Mesenchymal stem cell (in vitro differentiated cells and primary cell): ENCODE measurements at regions not wholly inside any gene's neighbourhood (a gene's known extent, or its start where the extent isn't known, plus 50 kb on each side); places are given as distances from the start of the nearest gene placed in this dataset.

Source experiments
- DNase-seq: peaks from one replicate; pipeline ENCODE4 v3.0.0-alpha.2; 2013
- H2AFZ ChIP-seq: one replicate; pipeline ENCODE4 v1.6.1; 2013; ENCODE audit warnings: low read depth, mild to moderate bottlenecking, control low read depth, inconsistent platforms, low read length, moderate library complexity
- H2AK5ac ChIP-seq: 2 replicates; pipeline ENCODE4 v1.6.1; 2013; ENCODE audit warnings: low read length, moderate library complexity, mild to moderate bottlenecking, inconsistent platforms; ENCODE audit not compliant: severe bottlenecking
- H2BK120ac ChIP-seq: one replicate; pipeline ENCODE4 v1.6.1; 2013; ENCODE audit warnings: low read depth, mild to moderate bottlenecking, inconsistent platforms, low read length, moderate library complexity
- H2BK12ac ChIP-seq, 2 experiments: one replicate each; pipeline ENCODE4 v1.6.1; 2013; ENCODE audit warnings: inconsistent platforms in 2 of 2, low read length in 2 of 2, mild to moderate bottlenecking in 2 of 2, moderate library complexity in 2 of 2, control low read depth in 1 of 2
- H2BK15ac ChIP-seq: one replicate; pipeline ENCODE4 v1.6.1; 2013; ENCODE audit warnings: mild to moderate bottlenecking, low read depth, inconsistent platforms; ENCODE audit not compliant: poor library complexity, severe bottlenecking
- H2BK5ac ChIP-seq: 2 replicates; pipeline ENCODE4 v1.6.1; 2013; ENCODE audit warnings: low read depth, mild to moderate bottlenecking, low read length, control low read depth, inconsistent platforms; ENCODE audit not compliant: poor library complexity, severe bottlenecking
- H3K14ac ChIP-seq, 2 experiments: one replicate each; pipeline ENCODE4 v1.6.1; 2013; ENCODE audit warnings: inconsistent platforms in 2 of 2, low read length in 2 of 2, control low read depth in 1 of 2, mild to moderate bottlenecking in 1 of 2, moderate library complexity in 1 of 2
- H3K18ac ChIP-seq, 2 experiments: one replicate each; pipeline ENCODE4 v1.6.1; 2013; ENCODE audit warnings: inconsistent platforms in 2 of 2, low read length in 2 of 2, control low read depth in 1 of 2, low read depth in 1 of 2, mild to moderate bottlenecking in 1 of 2
- H3K23ac ChIP-seq, 2 experiments: one replicate each; pipeline ENCODE4 v1.6.1; 2013; ENCODE audit warnings: inconsistent platforms in 2 of 2, low read length in 2 of 2, mild to moderate bottlenecking in 2 of 2, moderate library complexity in 2 of 2, control low read depth in 1 of 2
- H3K27ac ChIP-seq: 2 replicates; pipeline ENCODE4 v1.5.1; 2013; ENCODE audit warnings: mild to moderate bottlenecking, moderate library complexity, low read length, control low read depth, inconsistent platforms; ENCODE audit not compliant: poor library complexity, severe bottlenecking
- H3K27me3 ChIP-seq, 2 experiments: 2 replicates each; pipeline versions ENCODE4 v1.6.1 to v1.7.0; 2013; ENCODE audit warnings: low read length in 2 of 2, mild to moderate bottlenecking in 2 of 2, moderate library complexity in 2 of 2, control low read depth in 1 of 2, inconsistent platforms in 1 of 2; ENCODE audit not compliant: control insufficient read depth in 1 of 2, insufficient read depth in 1 of 2
- H3K36me3 ChIP-seq, 2 experiments: 2 replicates each; pipeline versions ENCODE4 v1.6.1 to v1.7.0; 2013; ENCODE audit warnings: low read length in 2 of 2, control low read depth in 1 of 2, inconsistent platforms in 1 of 2, low read depth in 1 of 2, mild to moderate bottlenecking in 1 of 2; ENCODE audit not compliant: insufficient read depth in 2 of 2, control insufficient read depth in 1 of 2
- H3K4ac ChIP-seq, 2 experiments: one replicate each; pipeline ENCODE4 v1.6.1; 2013; ENCODE audit warnings: inconsistent platforms in 2 of 2, low read length in 2 of 2, mild to moderate bottlenecking in 2 of 2, moderate library complexity in 2 of 2, control low read depth in 1 of 2, low read depth in 1 of 2
- H3K4me1 ChIP-seq: 2 replicates; pipeline ENCODE4 v1.6.1; 2013; ENCODE audit warnings: low read depth, low read length, control low read depth; ENCODE audit not compliant: control insufficient read depth, insufficient read depth
- H3K4me2 ChIP-seq: 2 replicates; pipeline ENCODE4 v1.6.1; 2013; ENCODE audit warnings: low read length, mild to moderate bottlenecking, inconsistent platforms; ENCODE audit not compliant: poor library complexity, severe bottlenecking
- H3K4me3 ChIP-seq, 2 experiments: 2 replicates each; pipeline versions ENCODE4 v1.5.1 to v1.7.0; 2013; ENCODE audit warnings: low read length in 2 of 2, mild to moderate bottlenecking in 2 of 2, control low read depth in 1 of 2, low read depth in 1 of 2; ENCODE audit not compliant: insufficient read depth in 1 of 2
- H3K79me1 ChIP-seq: replicated peaks from 2 replicates; pipeline ENCODE4 v1.6.1; 2013; ENCODE audit warnings: mild to moderate bottlenecking, control low read depth, low read length, inconsistent platforms; ENCODE audit not compliant: poor library complexity, severe bottlenecking
- H3K9ac ChIP-seq: 2 replicates; pipeline ENCODE4 v1.7.0; 2013; ENCODE audit warnings: mild to moderate bottlenecking, low read length, moderate library complexity
- H3K9me3 ChIP-seq: 2 replicates; pipeline ENCODE4 v1.7.0; 2013; ENCODE audit warnings: mild to moderate bottlenecking, low read length; ENCODE audit not compliant: control insufficient read depth
- H4K8ac ChIP-seq: one replicate; pipeline ENCODE4 v1.6.1; 2013; ENCODE audit warnings: inconsistent platforms, mild to moderate bottlenecking, low read length, moderate library complexity
- H4K91ac ChIP-seq: one replicate; pipeline ENCODE4 v1.6.1; 2013; ENCODE audit warnings: mild to moderate bottlenecking, low read length, inconsistent platforms
- WGBS: methylation state at CpG from one replicate; pipeline ENCODE4 v1.1.7; 2013; ENCODE audit warnings: mixed read lengths; 5-methylcytosine and 5-hydroxymethylcytosine counted together

DNA sequence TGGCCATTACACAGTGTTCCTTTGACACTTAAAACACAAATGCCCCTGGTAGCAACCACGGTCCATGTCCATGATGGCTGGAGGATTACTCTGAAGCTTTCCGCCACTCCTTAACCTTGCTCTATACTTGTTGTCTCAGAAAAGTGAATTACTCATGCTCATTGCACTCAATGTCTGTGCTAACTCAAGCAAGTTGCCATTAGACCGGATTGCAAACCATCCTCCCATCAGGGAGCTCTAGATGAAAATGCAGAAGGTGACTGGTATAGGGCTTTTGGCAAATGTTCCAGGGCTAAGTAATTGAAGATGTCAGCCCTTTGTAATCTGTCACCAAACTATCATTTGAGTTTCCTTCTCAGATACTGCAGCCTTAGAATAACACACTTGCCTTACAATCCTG, 1288.3 kb upstream of the B3GALT2 start:
- no peak overlapping the region for H4K8ac ChIP-seq
- no peak overlapping the region for H2BK120ac ChIP-seq
- H3K27me3 ChIP-seq, result no peaks in the 10 kb centered on the region
- no peak overlapping the region for H2BK5ac ChIP-seq
- 69% methylated on average over 3 of the region's 3 CpGs for WGBS
- peaks cover 13% of the 10 kb centered on the region for H3K9me3 ChIP-seq
- H3K4me3 ChIP-seq, result no peak overlapping the region
- DNase-seq, result no peak
- no peak overlapping the region for H3K18ac ChIP-seq
- no peaks in the 10 kb centered on the region for H3K79me1 ChIP-seq
- no peak overlapping the region for H3K4ac ChIP-seq
- no peak overlapping the region for H3K4me2 ChIP-seq
- no peak overlapping the region for H2AK5ac ChIP-seq
- no peak overlapping the region for H3K14ac ChIP-seq
- H4K91ac ChIP-seq, result no peak overlapping the region
- no peak overlapping the region for H2BK15ac ChIP-seq
- no peaks in the 10 kb centered on the region for H3K4me1 ChIP-seq
- no peak overlapping the region for H3K9ac ChIP-seq
- no peak overlapping the region for H3K23ac ChIP-seq
- no peak overlapping the region for H2BK12ac ChIP-seq
- H3K27ac ChIP-seq, result no peak overlapping the region
- H3K36me3 ChIP-seq, result no peaks in the 10 kb centered on the region
- H2AFZ ChIP-seq, result no peak overlapping the region

DNA sequence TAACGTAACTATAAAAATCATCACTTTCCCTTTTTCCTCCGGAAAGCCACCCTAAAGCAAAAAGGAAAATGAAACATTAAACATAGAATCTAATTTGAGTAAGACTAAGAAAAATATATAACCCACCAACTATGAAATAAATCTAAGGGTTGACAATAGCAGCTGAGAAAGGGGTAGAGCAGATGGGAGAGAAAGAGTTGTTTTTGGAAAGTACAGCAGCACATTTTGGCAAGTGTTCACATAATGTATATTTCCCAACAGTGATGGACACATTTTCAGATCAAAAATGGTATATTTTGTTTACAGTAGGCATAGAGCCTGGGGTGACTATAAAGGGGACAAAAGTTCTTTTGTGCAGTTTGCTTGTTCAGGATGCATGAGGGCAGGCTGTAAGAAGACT, 1287.4 kb upstream of the B3GALT2 start:
- whole genome bisulfite sequencing, result 75% methylated on average over 1 of the region's 2 CpGs
- Histone ChIP-seq H3K14ac (no peak overlapping the region), H3K4me2 (no peak overlapping the region), H2BK12ac (no peak overlapping the region), H3K23ac (no peak overlapping the region), H3K36me3 (no peaks in the 10 kb centered on the region), H3K4ac (no peak overlapping the region), H4K8ac (no peak overlapping the region), H3K27ac (no peak overlapping the region), H3K9me3 (peaks cover 13% of the 10 kb centered on the region), H3K4me3 (no peak overlapping the region), H3K79me1 (no peaks in the 10 kb centered on the region), H3K4me1 (no peaks in the 10 kb centered on the region), H2AFZ (no peak overlapping the region), H2AK5ac (no peak overlapping the region), H3K9ac (no peak overlapping the region), H2BK5ac (no peak overlapping the region), H4K91ac (no peak overlapping the region), H3K18ac (no peak overlapping the region), H2BK15ac (no peak overlapping the region), H3K27me3 (no peaks in the 10 kb centered on the region), H2BK120ac (no peak overlapping the region)
- DNase-seq, result no peak

DNA sequence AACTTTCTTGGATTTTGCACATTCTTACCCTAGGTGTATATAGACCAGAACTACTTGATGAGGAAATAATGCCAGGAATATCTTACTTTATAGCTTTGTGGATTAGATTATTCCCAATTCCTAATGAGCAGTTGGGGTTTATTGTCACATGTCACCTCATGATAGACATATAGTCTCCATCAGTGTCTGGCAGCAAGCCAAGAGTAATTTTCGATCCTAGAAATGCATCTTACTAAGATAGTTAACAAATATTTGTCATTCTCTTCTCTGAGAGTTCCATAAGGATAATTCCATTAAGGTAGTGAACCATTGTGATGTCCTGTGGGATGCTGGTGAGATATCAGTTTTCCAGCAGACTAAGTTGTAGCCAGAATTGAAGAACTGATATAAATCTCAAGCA, 1282.9 kb upstream of the B3GALT2 start:
- Histone ChIP-seq H3K79me1 (no peaks in the 10 kb centered on the region), H2BK15ac (no peak overlapping the region), H4K91ac (no peak overlapping the region), H3K4me3 (no peak overlapping the region), H3K9ac (no peak overlapping the region), H3K9me3 (peaks cover 13% of the 10 kb centered on the region), H3K14ac (no peak overlapping the region), H3K23ac (no peak overlapping the region), H2BK120ac (no peak overlapping the region), H3K18ac (no peak overlapping the region), H3K36me3 (no peaks in the 10 kb centered on the region), H2AFZ (no peak overlapping the region), H3K27me3 (no peaks in the 10 kb centered on the region), H2AK5ac (no peak overlapping the region), H2BK5ac (no peak overlapping the region), H3K4ac (no peak overlapping the region), H3K4me1 (no peaks in the 10 kb centered on the region), H3K4me2 (no peak overlapping the region), H3K27ac (no peak overlapping the region), H2BK12ac (no peak overlapping the region), H4K8ac (no peak overlapping the region)
- no CpG with 5 or more reads among the region's 1 CpG for WGBS
- DNase-seq, result no peak

DNA sequence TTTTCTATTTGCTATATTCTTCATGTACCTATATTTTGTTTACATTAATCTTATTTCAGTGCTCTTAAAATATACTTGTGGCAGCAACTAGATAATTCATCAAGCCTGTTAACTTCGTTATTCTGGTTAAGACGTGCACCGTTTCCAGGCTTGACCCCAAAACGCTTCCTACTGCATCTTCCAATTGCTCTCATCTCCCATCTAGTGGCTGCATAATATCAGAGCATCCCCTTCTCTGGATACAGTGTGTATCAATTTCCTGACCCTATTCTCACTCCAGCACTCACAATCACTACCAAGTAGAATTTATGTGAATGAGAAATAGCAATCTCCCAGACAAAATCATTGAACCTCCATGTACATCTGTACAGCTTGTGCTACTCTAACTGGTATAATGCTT, 1280.3 kb upstream of the B3GALT2 start:
- H3K27me3 ChIP-seq, result no peaks in the 10 kb centered on the region
- H4K8ac ChIP-seq, result no peak overlapping the region
- no peak overlapping the region for H2BK12ac ChIP-seq
- no peak overlapping the region for H3K4me3 ChIP-seq
- 48% methylated on average over 4 of the region's 4 CpGs for WGBS
- no peak overlapping the region for H3K4me2 ChIP-seq
- no peak overlapping the region for H3K9ac ChIP-seq
- no peak for DNase-seq
- no peak overlapping the region for H3K4ac ChIP-seq
- H3K14ac ChIP-seq, result no peak overlapping the region
- no peak overlapping the region for H4K91ac ChIP-seq
- H3K18ac ChIP-seq, result no peak overlapping the region
- no peaks in the 10 kb centered on the region for H3K79me1 ChIP-seq
- no peak overlapping the region for H2AK5ac ChIP-seq
- no peak overlapping the region for H2AFZ ChIP-seq
- no peaks in the 10 kb centered on the region for H3K4me1 ChIP-seq
- H3K23ac ChIP-seq, result no peak overlapping the region
- H3K9me3 ChIP-seq, result peaks cover 7% of the 10 kb centered on the region
- no peak overlapping the region for H2BK15ac ChIP-seq
- H3K27ac ChIP-seq, result no peak overlapping the region
- no peak overlapping the region for H2BK5ac ChIP-seq
- no peak overlapping the region for H2BK120ac ChIP-seq
- no peaks in the 10 kb centered on the region for H3K36me3 ChIP-seq
